SK-N-MC (cell line): ENCODE measurements at regions not wholly inside any gene's neighbourhood (a gene's known extent, or its start where the extent isn't known, plus 50 kb on each side); places are given as distances from the start of the nearest gene placed in this dataset.

ENCODE experiments used
- EZH2 ChIP-seq: fragments of 200-600 bp; sonication (generic); IDR thresholded peaks from one replicate; pipeline ENCODE4 v1.6.1; 2017; ENCODE audit warnings: antibody characterized with exemption
- FOXP2 ChIP-seq: optimal IDR thresholded peaks from 2 replicates; pipeline ENCODE3; 2011; ENCODE audit warnings: mild to moderate bottlenecking, moderate library complexity; ENCODE audit not compliant: insufficient read depth; ENCODE audit errors: extremely low read length, control extremely low read depth
- POLR2AphosphoS5 ChIP-seq: IDR thresholded peaks from 2 replicates; pipeline ENCODE4 v1.6.1; 2012; ENCODE audit warnings: mild to moderate bottlenecking, low read depth, low read length, borderline replicate concordance

GRCh38 chr1:112232848-112233247 lies 163.2 kb upstream of the CTTNBP2NL start:
- no peak for TF ChIP-seq EZH2
- no peak for TF ChIP-seq POLR2AphosphoS5
- no peak for TF ChIP-seq FOXP2
